Mammary epithelial cell (primary cell): ENCODE measurements at regions not wholly inside any gene's neighbourhood (a gene's known extent, or its start where the extent isn't known, plus 50 kb on each side); places are given as distances from the start of the nearest gene placed in this dataset.
"Not testable (repeated sequence)": the region's sequence is repeated elsewhere in the genome, so short reads cannot be mapped to it uniquely, and the experiment has no call there.

Experiments
- CTCF ChIP-seq, 2 donors: IDR thresholded peaks in 1 of 2; conservative IDR thresholded peaks in 1 of 2; 2 replicates each; pipeline ENCODE4 v1.5.1; 2011 to 2012; ENCODE audit warnings: inconsistent platforms in 2 of 2, low read length in 2 of 2, mild to moderate bottlenecking in 2 of 2, control low read depth in 1 of 2, low read depth in 1 of 2; ENCODE audit not compliant: insufficient read depth in 1 of 2; ENCODE audit errors: extremely low read depth in 1 of 2
- EZH2 ChIP-seq: IDR thresholded peaks from 2 replicates; pipeline ENCODE4 v1.6.1; 2012; ENCODE audit warnings: low read length, inconsistent platforms, borderline replicate concordance

GRCh38 chr11:55028837-55029236, 233.1 kb upstream of the TRIM48 start:
- TF ChIP-seq CTCF (conservative IDR thresholded peaks at IDR 0.05 in 1 of 2, IDR thresholded peaks at IDR 0.05 in 1 of 2; ENCODE audit: extremely low read depth in 1 of 2, insufficient read depth in 1 of 2, low read depth in 1 of 2, low read length in 2 of 2); EZH2: not testable (repeated sequence)
